ENCODE measurements at regions not wholly inside any gene's neighbourhood (a gene's known extent, or its start where the extent isn't known, plus 50 kb on each side); places are given as distances from the start of the nearest gene placed in this dataset.
"Not testable (repeated sequence)": the region's sequence is repeated elsewhere in the genome, so short reads cannot be mapped to it uniquely, and the experiment has no call there.

DNA sequence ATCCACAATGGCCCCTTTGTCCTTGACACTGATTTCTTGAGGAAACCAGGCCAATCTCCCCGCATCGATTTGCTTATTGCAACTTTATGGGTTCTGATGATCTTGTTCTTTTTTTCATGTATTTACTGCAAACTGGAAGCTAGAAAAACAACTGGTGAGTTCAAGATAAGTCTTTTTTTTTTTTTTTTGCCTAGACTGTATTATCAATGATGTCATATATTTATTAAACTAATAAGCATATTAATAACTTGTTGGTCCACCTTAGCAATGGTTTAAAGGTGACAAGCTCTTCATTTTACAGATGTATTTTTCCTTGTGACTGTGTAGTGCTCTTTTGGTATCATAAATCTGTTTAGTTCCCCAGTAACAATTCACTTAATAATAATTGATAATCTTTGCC is 79.0 kb upstream of the NOX3 start:
- WGBS = 97% methylated on average over 2 of the region's 2 CpGs
- Histone ChIP-seq H3K4me1 (peaks cover 0 to 5% (median 4%) of the 10 kb centered on the region in 4 donors), H3K4me3 (no peak overlapping the region), H3K27ac (replicated peaks in 1 of 4) (no peak overlapping the region), H3K9me3 (peaks cover 0 to 18% (median 2%) of the 10 kb centered on the region in 4 donors), H3K27me3 (no peaks in the 10 kb centered on the region), H3K36me3 (no peaks in the 10 kb centered on the region)
- intact Hi-C loops (cut with DNase I) = no loop called here
- no peak for DNase-seq (ENCODE audit: extremely low spot score)
- TF ChIP-seq POLR2A (IDR thresholded peaks at IDR 0.05; ENCODE audit: low read depth) = no peak
- TF ChIP-seq, protein P1, sequence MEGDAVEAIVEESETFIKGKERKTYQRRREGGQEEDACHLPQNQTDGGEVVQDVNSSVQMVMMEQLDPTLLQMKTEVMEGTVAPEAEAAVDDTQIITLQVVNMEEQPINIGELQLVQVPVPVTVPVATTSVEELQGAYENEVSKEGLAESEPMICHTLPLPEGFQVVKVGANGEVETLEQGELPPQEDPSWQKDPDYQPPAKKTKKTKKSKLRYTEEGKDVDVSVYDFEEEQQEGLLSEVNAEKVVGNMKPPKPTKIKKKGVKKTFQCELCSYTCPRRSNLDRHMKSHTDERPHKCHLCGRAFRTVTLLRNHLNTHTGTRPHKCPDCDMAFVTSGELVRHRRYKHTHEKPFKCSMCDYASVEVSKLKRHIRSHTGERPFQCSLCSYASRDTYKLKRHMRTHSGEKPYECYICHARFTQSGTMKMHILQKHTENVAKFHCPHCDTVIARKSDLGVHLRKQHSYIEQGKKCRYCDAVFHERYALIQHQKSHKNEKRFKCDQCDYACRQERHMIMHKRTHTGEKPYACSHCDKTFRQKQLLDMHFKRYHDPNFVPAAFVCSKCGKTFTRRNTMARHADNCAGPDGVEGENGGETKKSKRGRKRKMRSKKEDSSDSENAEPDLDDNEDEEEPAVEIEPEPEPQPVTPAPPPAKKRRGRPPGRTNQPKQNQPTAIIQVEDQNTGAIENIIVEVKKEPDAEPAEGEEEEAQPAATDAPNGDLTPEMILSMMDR (IDR thresholded peaks at IDR 0.05) = no peak
- no peak for TF ChIP-seq EP300 (IDR thresholded peaks at IDR 0.05)
- no peak for TF ChIP-seq POLR2AphosphoS5 (IDR thresholded peaks at IDR 0.05)

DNA sequence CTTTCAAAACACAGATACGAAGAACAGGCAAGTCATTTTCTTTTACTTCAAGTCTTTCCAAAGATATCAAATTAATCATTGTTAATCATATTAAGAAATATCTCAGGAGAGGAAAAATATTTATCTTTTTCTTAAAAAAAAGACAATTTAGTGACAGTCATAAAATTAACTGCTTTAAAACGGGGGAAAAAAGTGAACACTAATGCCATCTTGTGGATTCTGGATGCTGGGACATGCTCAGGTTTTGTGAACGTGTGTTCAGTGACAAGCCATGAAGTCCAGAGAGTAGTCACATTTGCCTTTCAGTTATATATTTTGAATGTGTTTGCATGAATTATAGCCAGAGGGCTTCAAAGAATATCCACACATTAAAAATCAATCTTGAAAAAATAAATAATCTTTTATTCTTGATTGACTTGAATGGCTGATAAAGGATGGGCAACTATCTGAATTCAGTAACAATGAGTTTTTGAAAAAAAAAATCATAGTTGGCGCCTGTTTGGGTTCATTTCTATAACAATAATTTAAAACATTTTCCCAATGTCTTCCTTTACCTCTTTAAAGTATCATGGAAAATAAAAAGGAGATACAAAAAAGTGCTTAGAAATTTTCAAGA is 74.7 kb upstream of the NOX3 start:
- DNase-seq (ENCODE audit: extremely low spot score) = no peak
- intact Hi-C loops (cut with DNase I) = loop anchor here (1.0 kb wide), 1 partner anchor 203 kb away; no protein-coding TSS in a partner anchor
- no peak for TF ChIP-seq EP300 (IDR thresholded peaks at IDR 0.05)
- TF ChIP-seq POLR2AphosphoS5 (IDR thresholded peaks at IDR 0.05) = no peak
- TF ChIP-seq POLR2A (IDR thresholded peaks at IDR 0.05; ENCODE audit: low read depth) = no peak
- TF ChIP-seq, protein P1 (IDR thresholded peaks at IDR 0.05) = peak; percentile 68 to 78 (median 70)
- Histone ChIP-seq H3K9me3 (peaks cover 0 to 14% (median 2%) of the 10 kb centered on the region in 4 donors), H3K36me3 (no peaks in the 10 kb centered on the region), H3K27me3 (no peaks in the 10 kb centered on the region), H3K27ac (replicated peaks in 1 of 4) (peak overlapping the region in 1 of 4 donors; percentile 12), H3K4me3 (no peak overlapping the region), H3K4me1 (peaks cover 10 to 20% (median 17%) of the 10 kb centered on the region in 4 donors)
- WGBS = 42% methylated on average over 4 of the region's 4 CpGs

DNA sequence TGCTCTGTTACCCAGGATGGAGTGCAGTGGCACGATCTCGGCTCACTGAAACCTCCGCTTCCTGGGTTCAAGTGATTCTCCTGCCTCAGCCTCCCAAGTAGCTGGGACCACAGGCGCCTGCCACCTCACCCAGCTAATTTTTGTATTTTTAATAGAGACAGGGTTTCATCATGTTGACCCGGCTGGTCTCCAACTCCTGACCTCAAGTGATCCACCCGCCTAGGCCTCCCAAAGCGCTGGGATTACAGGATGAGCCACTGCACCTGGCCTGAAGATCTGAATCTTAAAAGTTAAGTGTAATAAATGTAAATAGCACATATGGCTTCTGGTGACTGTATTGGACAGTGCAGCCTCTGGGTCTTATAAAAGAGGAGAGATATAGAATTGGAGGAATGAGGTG is 74.2 kb upstream of the NOX3 start:
- peak overlapping the region in 3 of 4 donors; percentile 12 to 37 (median 20) for H3K27ac ChIP-seq (replicated peaks in 1 of 4)
- H3K9me3 ChIP-seq = peaks cover 0 to 11% (median 2%) of the 10 kb centered on the region in 4 donors
- not testable (repeated sequence) for H3K4me3 ChIP-seq; H3K36me3 ChIP-seq; H3K27me3 ChIP-seq; DNase-seq (ENCODE audit: extremely low spot score)
- peaks cover 10 to 20% (median 17%) of the 10 kb centered on the region in 4 donors for H3K4me1 ChIP-seq
- WGBS = 90% methylated on average over 7 of the region's 7 CpGs
- intact Hi-C loops (cut with DNase I) = loop anchor here (1.0 kb wide), 1 partner anchor 203 kb away; no protein-coding TSS in a partner anchor

- H3K36me3 ChIP-seq = no peaks in the 10 kb centered on the region
- intact Hi-C loops (cut with DNase I) = no loop called here
- H3K9me3 ChIP-seq = peaks cover 0 to 11% (median 2%) of the 10 kb centered on the region in 4 donors
- H3K27me3 ChIP-seq = no peaks in the 10 kb centered on the region
- no peak for DNase-seq (ENCODE audit: extremely low spot score)
- peak overlapping the region; percentile 12 to 39 (median 28) for H3K27ac ChIP-seq (replicated peaks in 1 of 4)
- H3K4me1 ChIP-seq = peaks cover 10 to 20% (median 17%) of the 10 kb centered on the region in 4 donors
- 34% methylated on average over 2 of the region's 2 CpGs for WGBS
- H3K4me3 ChIP-seq = no peak overlapping the region
- TF ChIP-seq POLR2A (IDR thresholded peaks at IDR 0.05; ENCODE audit: low read depth) (no peak), POLR2AphosphoS5 (IDR thresholded peaks at IDR 0.05) (peak in 1 of 2 donors; percentile 59)
Measured at GRCh38 chr6:155528982-155529453, 73.4 kb upstream of the NOX3 start.

- 87% methylated on average over 1 of the region's 1 CpG for WGBS
- Histone ChIP-seq H3K27me3 (no peaks in the 10 kb centered on the region), H3K4me3 (no peak overlapping the region), H3K4me1 (peaks cover 10 to 20% (median 17%) of the 10 kb centered on the region in 4 donors), H3K27ac (replicated peaks in 1 of 4) (peak overlapping the region in 2 of 4 donors; percentile 20 to 39), H3K36me3 (no peaks in the 10 kb centered on the region), H3K9me3 (peaks cover 0 to 4% (median 0%) of the 10 kb centered on the region in 4 donors)
- TF ChIP-seq POLR2AphosphoS5 (IDR thresholded peaks at IDR 0.05) (no peak), EP300 (IDR thresholded peaks at IDR 0.05) (no peak), POLR2A (IDR thresholded peaks at IDR 0.05; ENCODE audit: low read depth) (no peak)
- TF ChIP-seq, protein P1 (IDR thresholded peaks at IDR 0.05) = no peak
- intact Hi-C loops (cut with DNase I) = no loop called here
- no peak for DNase-seq (ENCODE audit: extremely low spot score)
Measured at GRCh38 chr6:155528335-155528734, 72.7 kb upstream of the NOX3 start.

Data from esophagus muscularis mucosa (tissue), 4 donors.